Adipocyte (in vitro differentiated cells): ENCODE measurements at regions not wholly inside any gene's neighbourhood (a gene's known extent, or its start where the extent isn't known, plus 50 kb on each side); places are given as distances from the start of the nearest gene placed in this dataset.
A peak's percentile ranks its signal among the peaks of the same experiment; 100 is the strongest.

Experiments used
- DNase-seq: peaks from one replicate; pipeline ENCODE4 v3.0.0-alpha.2; 2015; ENCODE audit warnings: low read depth
- H3K27me3 ChIP-seq: replicated peaks from 2 replicates; pipeline ENCODE4 v1.7.0; 2013; ENCODE audit warnings: mild to moderate bottlenecking, low read length, moderate library complexity; ENCODE audit not compliant: control insufficient read depth, insufficient read depth
- H3K36me3 ChIP-seq: 2 replicates; pipeline ENCODE4 v1.7.0; 2013; ENCODE audit warnings: low read length, mild to moderate bottlenecking, moderate library complexity; ENCODE audit not compliant: control insufficient read depth, insufficient read depth, severe bottlenecking
- H3K4me1 ChIP-seq: 2 replicates; pipeline ENCODE4 v1.7.0; 2013; ENCODE audit warnings: mild to moderate bottlenecking, low read length, moderate library complexity; ENCODE audit not compliant: control insufficient read depth, insufficient read depth
- H3K4me3 ChIP-seq: 2 replicates; pipeline ENCODE4 v1.7.0; 2013; ENCODE audit warnings: mild to moderate bottlenecking, low read length, moderate library complexity
- H3K9ac ChIP-seq: 2 replicates; pipeline ENCODE4 v1.7.0; 2013; ENCODE audit warnings: mild to moderate bottlenecking, low read length, moderate library complexity
- H3K9me3 ChIP-seq: 2 replicates; pipeline ENCODE4 v1.7.0; 2013; ENCODE audit warnings: mild to moderate bottlenecking, low read length, moderate library complexity; ENCODE audit not compliant: control insufficient read depth

- no peak overlapping the region for H3K9ac ChIP-seq
- no peaks in the 10 kb centered on the region for H3K27me3 ChIP-seq
- peaks cover 14% of the 10 kb centered on the region for H3K4me1 ChIP-seq
- no peaks in the 10 kb centered on the region for H3K9me3 ChIP-seq
- no peak for DNase-seq
- H3K36me3 ChIP-seq = no peaks in the 10 kb centered on the region
- H3K4me3 ChIP-seq = no peak overlapping the region
These were observed 318.3 kb downstream of the PCDH10 start for GRCh38 chr4:133467290-133467947.

DNA sequence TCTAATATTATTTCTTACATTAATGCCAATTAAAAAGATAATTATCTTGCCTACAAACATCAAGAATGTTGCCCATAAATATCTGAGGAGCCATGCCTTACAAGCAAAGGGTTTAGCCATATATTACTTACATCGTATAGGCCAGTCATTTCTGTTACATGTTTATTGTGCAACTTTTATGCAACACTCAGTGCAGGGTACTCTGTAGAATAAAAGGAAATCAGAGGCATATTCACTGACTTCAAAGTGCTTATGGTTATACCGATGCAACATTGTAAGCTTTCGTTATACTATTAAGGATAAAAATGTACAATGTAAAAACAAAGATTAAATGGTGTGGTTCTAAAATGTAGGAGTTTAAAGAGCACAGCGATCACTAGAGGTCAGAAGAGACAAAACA, 315.9 kb downstream of the PCDH10 start:
- DNase-seq = no peak
- H3K9me3 ChIP-seq = no peaks in the 10 kb centered on the region
- H3K4me3 ChIP-seq = no peak overlapping the region
- H3K9ac ChIP-seq = no peak overlapping the region
- H3K36me3 ChIP-seq = no peaks in the 10 kb centered on the region
- H3K27me3 ChIP-seq = no peaks in the 10 kb centered on the region
- peaks cover 25% of the 10 kb centered on the region for H3K4me1 ChIP-seq

DNA sequence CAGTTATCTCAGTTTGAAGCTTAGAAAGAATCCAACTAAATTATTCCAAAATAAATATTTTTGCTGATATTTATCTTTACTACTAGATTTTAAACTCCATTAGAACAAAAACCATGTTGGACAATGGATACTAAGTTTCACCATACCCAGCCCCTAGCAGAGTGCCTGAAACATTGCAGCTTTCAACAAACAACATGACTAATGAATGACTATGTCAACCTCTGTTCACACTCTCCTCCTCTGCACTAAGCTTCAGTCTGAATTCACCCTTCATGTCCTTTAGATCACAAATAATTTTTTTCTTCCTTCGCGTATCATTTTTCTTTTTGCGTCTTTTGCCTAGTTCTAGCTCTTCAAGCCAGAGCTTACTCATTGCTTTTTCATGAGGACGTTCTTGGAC, 315.2 kb downstream of the PCDH10 start:
- DNase-seq = peak; percentile 29
- Histone ChIP-seq H3K36me3 (no peaks in the 10 kb centered on the region), H3K9ac (no peak overlapping the region), H3K27me3 (no peaks in the 10 kb centered on the region), H3K4me3 (no peak overlapping the region), H3K4me1 (peaks cover 25% of the 10 kb centered on the region), H3K9me3 (no peaks in the 10 kb centered on the region)

GRCh38 chr4:133452678-133453077, 303.6 kb downstream of the PCDH10 start:
- Histone ChIP-seq H3K9me3 (no peaks in the 10 kb centered on the region), H3K4me3 (no peak overlapping the region), H3K36me3 (no peaks in the 10 kb centered on the region), H3K9ac (no peak overlapping the region), H3K27me3 (no peaks in the 10 kb centered on the region), H3K4me1 (no peaks in the 10 kb centered on the region)
- DNase-seq = no peak

DNA sequence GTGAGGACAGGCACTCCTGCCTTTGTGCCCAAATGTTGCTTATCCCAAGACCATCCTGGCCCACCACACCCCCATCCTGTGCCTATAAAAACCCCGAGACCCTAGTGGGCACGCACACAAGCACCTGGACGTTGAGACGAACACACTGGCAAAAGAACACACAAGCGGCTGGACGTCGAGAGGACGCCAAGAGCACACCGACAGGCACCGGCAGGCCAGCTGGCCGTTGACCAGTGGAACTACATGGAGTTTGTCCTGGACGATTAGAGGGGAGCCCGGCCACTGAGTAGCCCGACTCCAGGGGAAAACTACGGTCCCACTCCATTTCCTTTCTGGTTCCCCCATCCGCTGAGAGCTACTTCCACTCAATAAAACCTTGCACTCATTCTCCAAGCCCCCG, 301.7 kb downstream of the PCDH10 start:
- no peak for DNase-seq
- Histone ChIP-seq H3K4me1 (no peaks in the 10 kb centered on the region), H3K9me3 (no peaks in the 10 kb centered on the region), H3K36me3 (no peaks in the 10 kb centered on the region), H3K27me3 (no peaks in the 10 kb centered on the region), H3K9ac (no peak overlapping the region), H3K4me3 (no peak overlapping the region)

- DNase-seq = no peak
- no peaks in the 10 kb centered on the region for H3K36me3 ChIP-seq
- H3K4me3 ChIP-seq = no peak overlapping the region
- H3K9ac ChIP-seq = no peak overlapping the region
- H3K4me1 ChIP-seq = no peaks in the 10 kb centered on the region
- H3K27me3 ChIP-seq = no peaks in the 10 kb centered on the region
- no peaks in the 10 kb centered on the region for H3K9me3 ChIP-seq
These were observed 291.3 kb downstream of the PCDH10 start for GRCh38 chr4:133440404-133440803.

- DNase-seq = no peak
- H3K27me3 ChIP-seq = no peaks in the 10 kb centered on the region
- H3K9me3 ChIP-seq = no peaks in the 10 kb centered on the region
- no peak overlapping the region for H3K4me3 ChIP-seq
- no peaks in the 10 kb centered on the region for H3K4me1 ChIP-seq
- no peaks in the 10 kb centered on the region for H3K36me3 ChIP-seq
- no peak overlapping the region for H3K9ac ChIP-seq
These were observed 290.7 kb downstream of the PCDH10 start for GRCh38 chr4:133439830-133440229.

GRCh38 chr4:133424605-133425004, 275.5 kb downstream of the PCDH10 start:
- no peak overlapping the region for H3K9ac ChIP-seq
- H3K27me3 ChIP-seq = no peaks in the 10 kb centered on the region
- H3K36me3 ChIP-seq = no peaks in the 10 kb centered on the region
- DNase-seq = no peak
- no peaks in the 10 kb centered on the region for H3K4me1 ChIP-seq
- no peaks in the 10 kb centered on the region for H3K9me3 ChIP-seq
- no peak overlapping the region for H3K4me3 ChIP-seq

DNA sequence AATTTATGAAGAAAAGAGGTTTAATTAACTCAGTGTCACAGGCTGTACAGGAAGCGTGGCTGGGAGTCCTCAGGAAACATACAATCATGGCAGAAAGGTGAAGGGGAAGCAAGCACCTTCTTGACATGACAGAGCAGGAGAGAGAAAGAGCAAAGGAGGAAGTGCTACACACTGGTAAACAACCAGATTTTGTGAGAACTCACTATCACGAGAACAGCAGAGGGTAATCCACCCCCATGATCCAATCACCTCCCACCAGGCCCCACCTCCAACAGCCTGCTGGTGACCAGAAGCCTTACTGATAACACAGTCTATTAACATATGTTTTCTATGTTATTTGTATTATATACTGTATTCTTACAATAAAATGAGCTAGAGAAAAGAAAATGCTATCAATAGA, 254.8 kb downstream of the PCDH10 start:
- Histone ChIP-seq H3K9me3 (no peaks in the 10 kb centered on the region), H3K9ac (no peak overlapping the region), H3K27me3 (no peaks in the 10 kb centered on the region), H3K4me3 (no peak overlapping the region), H3K36me3 (no peaks in the 10 kb centered on the region), H3K4me1 (no peaks in the 10 kb centered on the region)
- DNase-seq = no peak

- Histone ChIP-seq H3K27me3 (no peaks in the 10 kb centered on the region), H3K9me3 (no peaks in the 10 kb centered on the region), H3K4me1 (no peaks in the 10 kb centered on the region), H3K36me3 (no peaks in the 10 kb centered on the region), H3K4me3 (no peak overlapping the region), H3K9ac (no peak overlapping the region)
- DNase-seq = peak; percentile 69
These were observed 253.5 kb downstream of the PCDH10 start for GRCh38 chr4:133402616-133403015.

DNA sequence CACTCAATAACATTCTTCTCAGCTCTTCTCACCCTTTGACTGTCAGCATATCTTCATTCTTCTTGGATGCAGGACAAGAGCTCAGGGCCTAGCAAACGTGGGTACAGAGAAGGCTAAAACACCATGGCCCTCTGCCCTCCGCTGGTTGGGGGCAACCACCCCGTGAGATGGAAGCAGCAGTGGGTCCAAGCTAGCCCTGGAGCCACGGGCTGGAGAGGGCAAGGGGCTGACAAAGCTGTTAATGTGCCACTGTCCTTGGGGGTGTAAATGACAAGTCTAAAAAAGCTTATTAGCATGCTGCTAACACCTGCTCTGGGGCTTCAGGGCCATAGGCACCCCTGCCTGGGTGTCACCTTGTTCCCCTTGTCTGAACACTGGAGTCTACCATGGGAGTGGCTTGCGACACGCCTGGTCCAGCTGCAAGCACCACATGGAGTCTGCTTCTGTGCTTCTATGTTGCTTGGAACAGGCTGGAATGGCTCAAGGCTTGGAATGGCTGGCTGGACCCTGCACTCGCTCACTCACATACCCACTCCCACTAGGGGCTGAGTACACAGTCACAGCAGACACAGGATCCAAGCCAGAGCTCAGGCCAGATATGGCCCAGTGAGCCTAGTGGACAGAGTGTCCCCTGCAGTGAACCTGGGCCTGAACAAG, 246.0 kb downstream of the PCDH10 start:
- no peaks in the 10 kb centered on the region for H3K36me3 ChIP-seq
- no peak overlapping the region for H3K4me3 ChIP-seq
- H3K27me3 ChIP-seq = no peaks in the 10 kb centered on the region
- DNase-seq = no peak
- no peak overlapping the region for H3K9ac ChIP-seq
- H3K4me1 ChIP-seq = no peaks in the 10 kb centered on the region
- no peaks in the 10 kb centered on the region for H3K9me3 ChIP-seq
